HEK293 (cell line): ENCODE measurements at regions not wholly inside any gene's neighbourhood (a gene's known extent, or its start where the extent isn't known, plus 50 kb on each side); places are given as distances from the start of the nearest gene placed in this dataset.

ENCODE experiments used
- CTCF ChIA-PET: fragments of 350-600 bp; formaldehyde crosslinking; extraction: SDS; loops from one replicate; lab custom pipeline; 2021; ENCODE audit warnings: antibody characterized with exemption; lab: Yijun Ruan, JAX
- POLR2A ChIA-PET: fragments of 300-600 bp; formaldehyde crosslinking; extraction: SDS; loops from one replicate; lab custom pipeline; 2020; ENCODE audit warnings: antibody characterized with exemption, inconsistent platforms; lab: Yijun Ruan, JAX
- H3K27ac ChIP-seq: fragments of 200-500 bp; sonication (Bioruptor generic); 2 replicates; pipeline ENCODE4 v1.5.1; 2014; ENCODE audit warnings: low read depth, low read length, control low read depth, inconsistent platforms; ENCODE audit errors: extremely low read depth
- H3K36me3 ChIP-seq, 2 experiments: fragments of 200-500 bp in 1 of 2; sonication (Bioruptor generic) in 1 of 2; 1 replicate in 1 of 2; 2 replicates in 1 of 2; pipeline ENCODE4 v1.5.1; 2014 to 2017; ENCODE audit warnings: inconsistent platforms in 2 of 2, low read length in 2 of 2; ENCODE audit not compliant: control insufficient read depth in 2 of 2, insufficient read depth in 1 of 2
- H3K4me1 ChIP-seq: fragments of 200-500 bp; sonication (Bioruptor generic); 2 replicates; pipeline ENCODE4 v1.5.1; 2014; ENCODE audit warnings: mild to moderate bottlenecking, low read length, inconsistent platforms; ENCODE audit not compliant: control insufficient read depth, insufficient read depth
- H3K4me3 ChIP-seq: 2 replicates; pipeline ENCODE4 v1.5.1; 2011; ENCODE audit warnings: low read depth, mild to moderate bottlenecking, control low read depth, low read length, moderate library complexity
- H3K9me3 ChIP-seq: fragments of 200-500 bp; sonication (Bioruptor generic); 2 replicates; pipeline ENCODE4 v1.5.1; 2014; ENCODE audit warnings: low read depth, low read length, inconsistent platforms; ENCODE audit not compliant: control insufficient read depth, insufficient read depth
- ATF2 ChIP-seq: fragments of 450-650 bp; formaldehyde crosslinking; IDR thresholded peaks from 2 replicates; pipeline ENCODE4 v1.5.1; 2016; ENCODE audit warnings: missing biosample characterization, missing genetic modification characterization, low read depth
- BCL11B ChIP-seq: fragments of 450-650 bp; formaldehyde crosslinking; IDR thresholded peaks from 2 replicates; pipeline ENCODE4 v1.5.1; 2016; ENCODE audit warnings: low read depth, missing biosample characterization, missing genetic modification characterization
- GLI2 ChIP-seq: fragments of 450-650 bp; formaldehyde crosslinking; IDR thresholded peaks from 2 replicates; pipeline ENCODE4; 2017; ENCODE audit warnings: missing biosample characterization, missing genetic modification characterization, low read depth, borderline replicate concordance
- MEIS1 ChIP-seq: sonication (generic); formaldehyde crosslinking; IDR thresholded peaks from 2 replicates; pipeline ENCODE4 v1.8.1; 2022; ENCODE audit warnings: missing genetic modification reagents, mild to moderate bottlenecking, borderline replicate concordance
- PBX3 ChIP-seq: sonication (generic); formaldehyde crosslinking; IDR thresholded peaks from 2 replicates; pipeline ENCODE4 v1.8.1; 2022; ENCODE audit warnings: mild to moderate bottlenecking, moderate library complexity, missing genetic modification reagents
- REPIN1 ChIP-seq: fragments of 450-650 bp; formaldehyde crosslinking; IDR thresholded peaks from 2 replicates; pipeline ENCODE4 v1.5.1; 2017; ENCODE audit warnings: missing biosample characterization, missing genetic modification characterization, low read depth
- TSHZ1 ChIP-seq: fragments of 450-650 bp; formaldehyde crosslinking; IDR thresholded peaks from 2 replicates; pipeline ENCODE4 v1.5.1; 2016; ENCODE audit warnings: missing biosample characterization, missing genetic modification characterization, borderline replicate concordance
- ZBTB44 ChIP-seq: fragments of 450-650 bp; IDR thresholded peaks from 2 replicates; pipeline ENCODE4 v1.5.1; 2018; ENCODE audit warnings: missing biosample characterization, mild to moderate bottlenecking, missing genetic modification characterization
- ZNF214 ChIP-seq: fragments of 450-650 bp; formaldehyde crosslinking; IDR thresholded peaks from 2 replicates; pipeline ENCODE4 v1.5.1; 2017; ENCODE audit warnings: missing biosample characterization, mild to moderate bottlenecking, missing genetic modification characterization, borderline replicate concordance
- ZNF26 ChIP-seq: fragments of 450-650 bp; formaldehyde crosslinking; IDR thresholded peaks from 2 replicates; pipeline ENCODE4 v1.5.1; 2016; ENCODE audit warnings: missing biosample characterization, missing genetic modification characterization
- ZNF324 ChIP-seq: fragments of 450-650 bp; formaldehyde crosslinking; IDR thresholded peaks from 2 replicates; pipeline ENCODE4 v1.5.1; 2016; ENCODE audit warnings: missing biosample characterization, missing genetic modification characterization
- ZNF473 ChIP-seq: fragments of 450-650 bp; formaldehyde crosslinking; IDR thresholded peaks from 2 replicates; pipeline ENCODE4 v1.5.1; 2017; ENCODE audit warnings: missing biosample characterization, missing genetic modification characterization
- ZNF48 ChIP-seq: fragments of 450-650 bp; formaldehyde crosslinking; IDR thresholded peaks from 2 replicates; pipeline ENCODE4 v1.5.1; 2016; ENCODE audit warnings: missing biosample characterization, missing genetic modification characterization
- ZNF626 ChIP-seq: fragments of 450-650 bp; sonication (Bioruptor Pico); formaldehyde crosslinking; IDR thresholded peaks from 2 replicates; pipeline ENCODE4 v1.5.1; 2018; ENCODE audit warnings: missing biosample characterization, missing genetic modification characterization, inconsistent platforms
- ZNF639 ChIP-seq: fragments of 450-650 bp; formaldehyde crosslinking; IDR thresholded peaks from 2 replicates; pipeline ENCODE4 v1.5.1; 2016; ENCODE audit warnings: missing biosample characterization, missing genetic modification characterization
- ZNF660 ChIP-seq: fragments of 450-650 bp; IDR thresholded peaks from 2 replicates; pipeline ENCODE4 v1.5.1; 2018; ENCODE audit warnings: missing biosample characterization, mild to moderate bottlenecking, missing genetic modification characterization
- ZNF76 ChIP-seq: fragments of 450-650 bp; formaldehyde crosslinking; IDR thresholded peaks from 2 replicates; pipeline ENCODE4; 2016; ENCODE audit warnings: low read depth, missing biosample characterization, missing genetic modification characterization, borderline replicate concordance
- ZSCAN23 ChIP-seq: fragments of 450-650 bp; formaldehyde crosslinking; IDR thresholded peaks from 2 replicates; pipeline ENCODE4 v1.5.1; 2016; ENCODE audit warnings: missing biosample characterization, missing genetic modification characterization
- ZXDB ChIP-seq: fragments of 450-650 bp; formaldehyde crosslinking; IDR thresholded peaks from 2 replicates; pipeline ENCODE4 v1.5.1; 2016; ENCODE audit warnings: missing biosample characterization, missing genetic modification characterization

- Histone ChIP-seq H3K4me3 (no peak overlapping the region), H3K27ac (no peak overlapping the region), H3K36me3 (no peaks in the 10 kb centered on the region), H3K4me1 (no peaks in the 10 kb centered on the region), H3K9me3 (no peaks in the 10 kb centered on the region)
- POLR2A ChIA-PET: no interaction called here
- no peak for TF ChIP-seq ZNF324 (tag by site-specific recombination)
- no peak for TF ChIP-seq ZBTB44 (tag by site-specific recombination)
- TF ChIP-seq ZNF473 (tag by site-specific recombination): no peak
- no peak for TF ChIP-seq ZXDB (tag by site-specific recombination)
- TF ChIP-seq REPIN1 (tag by site-specific recombination): no peak
- no peak for TF ChIP-seq ATF2 (tag by site-specific recombination)
- TF ChIP-seq MEIS1 (CRISPR knock-in tag): no peak
- no peak for TF ChIP-seq ZNF48 (tag by site-specific recombination)
- no peak for TF ChIP-seq ZNF214 (tag by site-specific recombination)
- TF ChIP-seq, all 188 proteins: peak for 0
- CTCF ChIA-PET: no interaction called here
Observed at GRCh38 chr13:97570442-97570841, 136.5 kb downstream of the RAP2A start.

GRCh38 chr13:97573011-97573410 lies 139.0 kb downstream of the RAP2A start:
- Histone ChIP-seq H3K36me3 (no peaks in the 10 kb centered on the region), H3K4me1 (no peaks in the 10 kb centered on the region), H3K27ac (no peak overlapping the region), H3K9me3 (no peaks in the 10 kb centered on the region), H3K4me3 (no peak overlapping the region)
- ChIA-PET POLR2A (no interaction called here), CTCF (no interaction called here)
- TF ChIP-seq ZNF26 (tag by site-specific recombination): no peak
- TF ChIP-seq PBX3: no peak
- TF ChIP-seq ZNF626 (tag by site-specific recombination): no peak
- no peak for TF ChIP-seq ZNF76 (tag by site-specific recombination)
- TF ChIP-seq ZNF660 (tag by site-specific recombination): no peak

- ChIA-PET CTCF (interaction anchor here (1.0 to 1.3 kb wide), 2 partner anchors 11 to 15 kb away, joined by 3 to 4 read pairs; no protein-coding TSS in a partner anchor), POLR2A (no interaction called here)
- TF ChIP-seq TSHZ1 (tag by site-specific recombination): no peak
- TF ChIP-seq BCL11B (tag by site-specific recombination): no peak
- no peak for TF ChIP-seq ZSCAN23
- TF ChIP-seq ZNF639 (tag by site-specific recombination): no peak
- no peak for TF ChIP-seq REPIN1 (tag by site-specific recombination)
- no peak for TF ChIP-seq GLI2 (tag by site-specific recombination)
Observed at GRCh38 chr13:97574926-97575325, 141.0 kb downstream of the RAP2A start.

More at GRCh38 chr13:97574926-97575325, 141.0 kb downstream of the RAP2A start:
- Histone ChIP-seq H3K36me3 (no peaks in the 10 kb centered on the region), H3K27ac (no peak overlapping the region), H3K4me3 (no peak overlapping the region), H3K4me1 (no peaks in the 10 kb centered on the region), H3K9me3 (no peaks in the 10 kb centered on the region)
